ENCODE measurements at regions not wholly inside any gene's neighbourhood (a gene's known extent, or its start where the extent isn't known, plus 50 kb on each side); places are given as distances from the start of the nearest gene placed in this dataset.

- no peak for TF ChIP-seq EZH2 (IDR thresholded peaks at IDR 0.05; ENCODE audit: insufficient read depth, poor library complexity, severe bottlenecking)
- TF ChIP-seq EZH2phosphoT487 (IDR thresholded peaks at IDR 0.05; ENCODE audit: insufficient read depth, low read depth): no peak
Observed at GRCh38 chr4:143281507-143282190, 55.0 kb upstream of the GAB1 start.
